Suprapubic skin (tissue), 4 donors: ENCODE measurements at regions not wholly inside any gene's neighbourhood (a gene's known extent, or its start where the extent isn't known, plus 50 kb on each side); places are given as distances from the start of the nearest gene placed in this dataset.

Source experiments
- DNase-seq, 2 donors: peaks; one replicate each; pipeline ENCODE4 v3.0.0-alpha.2; 2019; ENCODE audit warnings: low spot score in 2 of 2
- H3K27ac ChIP-seq: fragments of 200-600 bp; sonication (generic); one replicate; pipeline ENCODE4 v1.5.1; 2019
- H3K27me3 ChIP-seq: fragments of 200-600 bp; sonication (generic); one replicate; pipeline ENCODE4 v1.5.1; 2019
- H3K36me3 ChIP-seq: fragments of 200-600 bp; sonication (generic); one replicate; pipeline ENCODE4 v1.5.1; 2019
- H3K4me1 ChIP-seq: fragments of 200-600 bp; sonication (generic); one replicate; pipeline ENCODE4 v1.5.1; 2019
- H3K4me3 ChIP-seq: fragments of 200-600 bp; sonication (generic); one replicate; pipeline ENCODE4 v1.5.1; 2019; ENCODE audit warnings: mild to moderate bottlenecking
- H3K9me3 ChIP-seq: fragments of 200-600 bp; sonication (generic); one replicate; pipeline ENCODE4 v1.5.1; 2019
- CTCF ChIP-seq, 2 donors: fragments of 200-600 bp in 1 of 2; fragments of 450-650 bp in 1 of 2; sonication (generic) in 1 of 2; IDR thresholded peaks; one replicate each; pipeline ENCODE4 v1.5.1; 2016 to 2019; ENCODE audit warnings: antibody characterized with exemption in 2 of 2, mild to moderate bottlenecking in 1 of 2, moderate library complexity in 1 of 2
- EP300 ChIP-seq: sonication (generic); formaldehyde crosslinking; IDR thresholded peaks from one replicate; pipeline ENCODE4 v1.6.1; 2017; ENCODE audit warnings: antibody characterized with exemption
- POLR2A ChIP-seq, 2 donors: fragments of 450-650 bp; IDR thresholded peaks; one replicate each; pipeline ENCODE4 v1.6.1; 2017; ENCODE audit warnings: antibody characterized with exemption in 2 of 2, mild to moderate bottlenecking in 2 of 2, moderate library complexity in 2 of 2
- POLR2AphosphoS5 ChIP-seq, 3 donors: sonication (generic); formaldehyde crosslinking; IDR thresholded peaks; one replicate each; pipeline ENCODE4 v1.6.1; 2017; ENCODE audit warnings: antibody characterized with exemption in 3 of 3
- WGBS: methylation state at CpG from one replicate; pipeline ENCODE4 v1.1.5; 2018; 5-methylcytosine and 5-hydroxymethylcytosine counted together

GRCh38 chr13:104764600-104764999 is 1698.4 kb upstream of the SLC10A2 start:
- no peak for DNase-seq
- TF ChIP-seq CTCF (IDR thresholded peaks at IDR 0.05) (no peak), POLR2AphosphoS5 (IDR thresholded peaks at IDR 0.05) (peak in 2 of 3 donors; percentile 44 to 71)
- WGBS: 59% methylated on average over 4 of the region's 4 CpGs
- H3K27me3 ChIP-seq: no peaks in the 10 kb centered on the region
- H3K36me3 ChIP-seq: no peaks in the 10 kb centered on the region
- no peaks in the 10 kb centered on the region for H3K4me1 ChIP-seq
- H3K4me3 ChIP-seq: no peak overlapping the region
- H3K27ac ChIP-seq: peak overlapping the region; percentile 57
- H3K9me3 ChIP-seq: no peaks in the 10 kb centered on the region

- Histone ChIP-seq H3K9me3 (no peaks in the 10 kb centered on the region), H3K27me3 (no peaks in the 10 kb centered on the region), H3K4me3 (no peak overlapping the region), H3K36me3 (no peaks in the 10 kb centered on the region), H3K27ac (no peak overlapping the region), H3K4me1 (no peaks in the 10 kb centered on the region)
- whole genome bisulfite sequencing: 94% methylated on average over 3 of the region's 3 CpGs
- TF ChIP-seq POLR2A (IDR thresholded peaks at IDR 0.05): no peak
- TF ChIP-seq CTCF (IDR thresholded peaks at IDR 0.05): no peak
- TF ChIP-seq POLR2AphosphoS5 (IDR thresholded peaks at IDR 0.05): no peak
- TF ChIP-seq EP300: no peak
- DNase-seq: no peak
These were observed 1692.9 kb upstream of the SLC10A2 start for GRCh38 chr13:104759069-104759468.

- no peaks in the 10 kb centered on the region for H3K9me3 ChIP-seq
- no peaks in the 10 kb centered on the region for H3K36me3 ChIP-seq
- TF ChIP-seq POLR2A (IDR thresholded peaks at IDR 0.05) (no peak), CTCF (IDR thresholded peaks at IDR 0.05) (no peak), POLR2AphosphoS5 (IDR thresholded peaks at IDR 0.05) (no peak), EP300 (no peak)
- no peak overlapping the region for H3K27ac ChIP-seq
- no peak overlapping the region for H3K4me3 ChIP-seq
- H3K27me3 ChIP-seq: no peaks in the 10 kb centered on the region
- no peaks in the 10 kb centered on the region for H3K4me1 ChIP-seq
- WGBS: 34% methylated on average over 3 of the region's 3 CpGs
- DNase-seq: no peak
These were observed 1691.5 kb upstream of the SLC10A2 start for GRCh38 chr13:104757712-104758111.

- no peak for DNase-seq
These were observed 1684.2 kb upstream of the SLC10A2 start for GRCh38 chr13:104750377-104750776.

GRCh38 chr13:104740641-104741222 is 1674.5 kb upstream of the SLC10A2 start:
- Histone ChIP-seq H3K27ac (no peak overlapping the region), H3K27me3 (no peaks in the 10 kb centered on the region), H3K36me3 (no peaks in the 10 kb centered on the region), H3K4me3 (no peak overlapping the region), H3K4me1 (no peaks in the 10 kb centered on the region), H3K9me3 (no peaks in the 10 kb centered on the region)
- WGBS: 60% methylated on average over 7 of the region's 7 CpGs
- TF ChIP-seq POLR2A (IDR thresholded peaks at IDR 0.05): no peak
- TF ChIP-seq EP300: no peak
- TF ChIP-seq POLR2AphosphoS5 (IDR thresholded peaks at IDR 0.05): peak in 1 of 3 donors; percentile 33
- no peak for TF ChIP-seq CTCF (IDR thresholded peaks at IDR 0.05)
- DNase-seq: no peak

More at GRCh38 chr13:104750377-104750776, 1684.2 kb upstream of the SLC10A2 start:
- Histone ChIP-seq H3K4me1 (no peaks in the 10 kb centered on the region), H3K9me3 (no peaks in the 10 kb centered on the region), H3K4me3 (no peak overlapping the region), H3K27me3 (no peaks in the 10 kb centered on the region), H3K27ac (no peak overlapping the region), H3K36me3 (no peaks in the 10 kb centered on the region)
- TF ChIP-seq POLR2AphosphoS5 (IDR thresholded peaks at IDR 0.05) (no peak), EP300 (no peak), POLR2A (IDR thresholded peaks at IDR 0.05) (no peak), CTCF (IDR thresholded peaks at IDR 0.05) (no peak)
- 91% methylated on average over 2 of the region's 2 CpGs for whole genome bisulfite sequencing
